ENCODE measurements at regions not wholly inside any gene's neighbourhood (a gene's known extent, or its start where the extent isn't known, plus 50 kb on each side); places are given as distances from the start of the nearest gene placed in this dataset.

- Histone ChIP-seq H3K4me1 (no peaks in the 10 kb centered on the region), H3K27ac (no peak overlapping the region), H3K9me3 (no peaks in the 10 kb centered on the region), H3K36me3 (peaks cover 0 to 71% (median 14%) of the 10 kb centered on the region in 4 donors), H3K27me3 (no peaks in the 10 kb centered on the region), H3K4me3 (no peak overlapping the region)
- no peak for DNase-seq
- intact Hi-C loops (cut with DNase I): no loop called here
- TF ChIP-seq POLR2A (IDR thresholded peaks at IDR 0.05) (no peak), POLR2AphosphoS5 (IDR thresholded peaks at IDR 0.05) (no peak), EP300 (IDR thresholded peaks at IDR 0.05) (no peak), CTCF (IDR thresholded peaks at IDR 0.05) (no peak)
- WGBS, 2 donors: 66 to 80% methylated on average over 9 of the region's 9 CpGs
Measured at GRCh38 chr4:125481334-125482045, 166.7 kb downstream of the FAT4 start.

GRCh38 chr4:125482822-125483221 is 168.1 kb downstream of the FAT4 start:
- WGBS, 2 donors: 61 to 97% methylated on average over 3 of the region's 3 CpGs
- H3K4me1 ChIP-seq: no peaks in the 10 kb centered on the region
- H3K36me3 ChIP-seq: peaks cover 0 to 67% (median 16%) of the 10 kb centered on the region in 4 donors
- H3K4me3 ChIP-seq: no peak overlapping the region
- intact Hi-C loops (cut with DNase I): no loop called here
- TF ChIP-seq POLR2AphosphoS5 (IDR thresholded peaks at IDR 0.05) (no peak), CTCF (IDR thresholded peaks at IDR 0.05) (no peak), POLR2A (IDR thresholded peaks at IDR 0.05) (no peak), EP300 (IDR thresholded peaks at IDR 0.05) (no peak)
- DNase-seq: no peak
- no peaks in the 10 kb centered on the region for H3K27me3 ChIP-seq
- H3K27ac ChIP-seq: no peak overlapping the region
- H3K9me3 ChIP-seq: no peaks in the 10 kb centered on the region

GRCh38 chr4:125483278-125483677 is 168.5 kb downstream of the FAT4 start:
- WGBS, 2 donors: 80 to 84% methylated on average over 3 of the region's 3 CpGs
- no peak overlapping the region for H3K4me3 ChIP-seq
- no peaks in the 10 kb centered on the region for H3K27me3 ChIP-seq
- no peak overlapping the region for H3K27ac ChIP-seq
- no peaks in the 10 kb centered on the region for H3K9me3 ChIP-seq
- no peak for DNase-seq
- H3K36me3 ChIP-seq: peaks cover 0 to 71% (median 16%) of the 10 kb centered on the region in 4 donors
- no peak for TF ChIP-seq POLR2AphosphoS5 (IDR thresholded peaks at IDR 0.05)
- TF ChIP-seq CTCF (IDR thresholded peaks at IDR 0.05): no peak
- TF ChIP-seq POLR2A (IDR thresholded peaks at IDR 0.05): no peak
- no peak for TF ChIP-seq EP300 (IDR thresholded peaks at IDR 0.05)
- intact Hi-C loops (cut with DNase I): no loop called here
- H3K4me1 ChIP-seq: no peaks in the 10 kb centered on the region

GRCh38 chr4:125484912-125485311 is 170.2 kb downstream of the FAT4 start:
- TF ChIP-seq CTCF (IDR thresholded peaks at IDR 0.05) (no peak), EP300 (IDR thresholded peaks at IDR 0.05) (no peak), POLR2AphosphoS5 (IDR thresholded peaks at IDR 0.05) (no peak), POLR2A (IDR thresholded peaks at IDR 0.05) (no peak)
- DNase-seq: no peak
- H3K27ac ChIP-seq: no peak overlapping the region
- intact Hi-C loops (cut with DNase I): no loop called here
- no peaks in the 10 kb centered on the region for H3K9me3 ChIP-seq
- H3K36me3 ChIP-seq: peaks cover 0 to 68% (median 16%) of the 10 kb centered on the region in 4 donors
- H3K4me3 ChIP-seq: no peak overlapping the region
- no peaks in the 10 kb centered on the region for H3K27me3 ChIP-seq
- WGBS, 2 donors: 90 to 97% methylated on average over 3 of the region's 3 CpGs
- H3K4me1 ChIP-seq: no peaks in the 10 kb centered on the region

- intact Hi-C loops (cut with DNase I): no loop called here
- Histone ChIP-seq H3K27me3 (no peaks in the 10 kb centered on the region), H3K36me3 (peaks cover 0 to 69% (median 24%) of the 10 kb centered on the region in 4 donors), H3K27ac (no peak overlapping the region), H3K9me3 (no peaks in the 10 kb centered on the region), H3K4me1 (no peaks in the 10 kb centered on the region), H3K4me3 (no peak overlapping the region)
- TF ChIP-seq EP300 (IDR thresholded peaks at IDR 0.05): no peak
- no peak for TF ChIP-seq CTCF (IDR thresholded peaks at IDR 0.05)
- TF ChIP-seq POLR2AphosphoS5 (IDR thresholded peaks at IDR 0.05): no peak
- TF ChIP-seq POLR2A (IDR thresholded peaks at IDR 0.05): no peak
- WGBS, 2 donors: 85 to 87% methylated on average over 3 of the region's 3 CpGs
- DNase-seq: no peak
Measured at GRCh38 chr4:125486351-125486750, 171.6 kb downstream of the FAT4 start.
